OCI-LY7 (cell line): ENCODE measurements at regions not wholly inside any gene's neighbourhood (a gene's known extent, or its start where the extent isn't known, plus 50 kb on each side); places are given as distances from the start of the nearest gene placed in this dataset.

ENCODE experiments used
- BruUV-seq: library from RNA; stranded (reverse); fragments of 400-500 nt; replicated peaks from 2 replicates; lab custom pipeline; 2021; lab: Mats Ljungman, UMichigan
- CTCF ChIA-PET: fragments of 300-600 bp; sonication (Branson Sonifier 250); formaldehyde crosslinking; loops from one replicate; lab custom pipeline; 2022; ENCODE audit warnings: antibody characterized with exemption; ENCODE audit not compliant: unreplicated experiment; lab: Charles Lee
- POLR2A ChIA-PET: fragments of 300-600 bp; sonication (Branson Sonifier 250); formaldehyde crosslinking; loops from one replicate; lab custom pipeline; 2022; ENCODE audit warnings: antibody characterized with exemption; lab: Charles Lee
- DNase-seq: peaks from one replicate; pipeline ENCODE4 v3.0.0-alpha.2; 2015; ENCODE audit warnings: low spot score
- H2AFZ ChIP-seq: fragments of 200-600 bp; sonication (generic), shearing (Covaris generic); 2 replicates; pipeline ENCODE4 v1.6.1; 2014; ENCODE audit warnings: mild to moderate bottlenecking, antibody characterized with exemption, low read length, moderate library complexity
- H3K27ac ChIP-seq: fragments of 200-600 bp; sonication (generic); 2 replicates; pipeline ENCODE4 v1.5.1; 2014; ENCODE audit warnings: mixed run types, low read depth, mild to moderate bottlenecking, moderate library complexity, low read length, inconsistent platforms; ENCODE audit not compliant: poor library complexity, severe bottlenecking
- H3K36me3 ChIP-seq: fragments of 200-600 bp; sonication (generic); 2 replicates; pipeline ENCODE4 v1.6.1; 2014; ENCODE audit warnings: mild to moderate bottlenecking, antibody characterized with exemption, low read length, moderate library complexity, mixed read lengths; ENCODE audit not compliant: insufficient read depth
- H3K4me1 ChIP-seq: fragments of 200-600 bp; sonication (generic); 2 replicates; pipeline ENCODE4 v1.5.1; 2014; ENCODE audit warnings: mild to moderate bottlenecking, low read length; ENCODE audit not compliant: insufficient read depth, poor library complexity, severe bottlenecking
- H3K4me2 ChIP-seq: fragments of 200-600 bp; sonication (generic); 2 replicates; pipeline ENCODE4 v1.6.1; 2014; ENCODE audit warnings: mild to moderate bottlenecking, low read length
- H3K4me3 ChIP-seq: fragments of 200-600 bp; sonication (generic); 2 replicates; pipeline ENCODE4 v1.5.1; 2014; ENCODE audit warnings: mild to moderate bottlenecking, low read depth, low read length; ENCODE audit not compliant: poor library complexity, severe bottlenecking
- H3K79me2 ChIP-seq: fragments of 200-600 bp; sonication (generic); 2 replicates; pipeline ENCODE4 v1.6.1; 2016; ENCODE audit warnings: low read depth, mild to moderate bottlenecking, low read length, moderate library complexity, mixed read lengths; ENCODE audit not compliant: insufficient read depth
- H3K9me2 ChIP-seq: fragments of 200-600 bp; sonication (generic); 2 replicates; pipeline ENCODE4 v1.6.1; 2016; ENCODE audit warnings: mild to moderate bottlenecking, low read length, mixed read lengths; ENCODE audit not compliant: insufficient read depth
- H3K9me3 ChIP-seq: fragments of 200-600 bp; sonication (generic); 2 replicates; pipeline ENCODE4 v1.6.1; 2014; ENCODE audit warnings: mild to moderate bottlenecking, mixed run types, low read length, mixed read lengths
- H4K20me1 ChIP-seq: fragments of 200-600 bp; sonication (generic); 2 replicates; pipeline ENCODE4 v1.6.1; 2014; ENCODE audit warnings: mild to moderate bottlenecking, antibody characterized with exemption, low read length, moderate library complexity, mixed read lengths; ENCODE audit not compliant: insufficient read depth
- CTCF ChIP-seq: fragments of 200-600 bp; sonication (generic); conservative IDR thresholded peaks from 2 replicates; pipeline ENCODE4 v1.5.1; 2014; ENCODE audit warnings: mild to moderate bottlenecking, antibody characterized with exemption, low read length, moderate library complexity, mixed read lengths
- EZH2phosphoT487 ChIP-seq: fragments of 200-600 bp; sonication (generic); IDR thresholded peaks from 2 replicates; pipeline ENCODE4 v1.6.1; 2018; ENCODE audit warnings: low read depth, borderline replicate concordance, mild to moderate bottlenecking, mixed run types, antibody characterized with exemption, low read length, moderate library complexity, mixed read lengths
- intact Hi-C: fragments of 100-400 bp; cut with micrococcal nuclease; formaldehyde crosslinking; loops from one replicate; pipeline ENCODE4 v1.10.0; 2022; ENCODE audit not compliant: unreplicated experiment

GRCh38 chr1:83794384-83794783, 204.5 kb downstream of the TTLL7 start:
- Histone ChIP-seq H3K4me3 (no peak overlapping the region), H3K27ac (no peak overlapping the region), H3K79me2 (no peaks in the 10 kb centered on the region), H3K4me2 (no peak overlapping the region), H2AFZ (no peak overlapping the region), H3K9me3 (no peaks in the 10 kb centered on the region), H3K4me1 (no peaks in the 10 kb centered on the region), H3K36me3 (no peaks in the 10 kb centered on the region), H3K9me2 (no peaks in the 10 kb centered on the region), H4K20me1 (no peaks in the 10 kb centered on the region)
- no TSS peak for BruUV-seq
- no peak for DNase-seq
- intact Hi-C loops: no loop called here
- CTCF ChIA-PET: no interaction called here
- POLR2A ChIA-PET: no interaction called here
- TF ChIP-seq CTCF (no peak), EZH2phosphoT487 (no peak)

- DNase-seq: no peak
- H2AFZ ChIP-seq: no peak overlapping the region
- ChIA-PET POLR2A (interaction anchor here (0.7 to 1.2 kb wide), 2 partner anchors 23 to 237 kb away, joined by 3 to 4 read pairs; no protein-coding TSS in a partner anchor), CTCF (no interaction called here)
- no peaks in the 10 kb centered on the region for H4K20me1 ChIP-seq
- H3K4me2 ChIP-seq: no peak overlapping the region
- H3K27ac ChIP-seq: no peak overlapping the region
- no peaks in the 10 kb centered on the region for H3K9me3 ChIP-seq
- BruUV-seq: no TSS peak
- intact Hi-C loops: no loop called here
- H3K4me3 ChIP-seq: no peak overlapping the region
- H3K4me1 ChIP-seq: no peaks in the 10 kb centered on the region
- H3K79me2 ChIP-seq: no peaks in the 10 kb centered on the region
- H3K36me3 ChIP-seq: no peaks in the 10 kb centered on the region
- no peak for TF ChIP-seq EZH2phosphoT487
- TF ChIP-seq CTCF: no peak
- no peaks in the 10 kb centered on the region for H3K9me2 ChIP-seq
These were observed 207.0 kb downstream of the TTLL7 start for GRCh38 chr1:83791821-83792437.

GRCh38 chr1:83790446-83790845, 208.5 kb downstream of the TTLL7 start:
- H2AFZ ChIP-seq: no peak overlapping the region
- no peaks in the 10 kb centered on the region; the same call in 1 of the 2 replicates for H3K9me2 ChIP-seq
- no peaks in the 10 kb centered on the region for H3K9me3 ChIP-seq
- no peak overlapping the region for H3K4me2 ChIP-seq
- BruUV-seq: no TSS peak
- H3K4me3 ChIP-seq: no peak overlapping the region
- POLR2A ChIA-PET: no interaction called here
- H4K20me1 ChIP-seq: no peaks in the 10 kb centered on the region
- DNase-seq: no peak
- CTCF ChIA-PET: no interaction called here
- no peak for TF ChIP-seq EZH2phosphoT487
- TF ChIP-seq CTCF: no peak
- H3K4me1 ChIP-seq: no peaks in the 10 kb centered on the region
- intact Hi-C loops: no loop called here
- H3K27ac ChIP-seq: no peak overlapping the region
- no peaks in the 10 kb centered on the region for H3K79me2 ChIP-seq
- H3K36me3 ChIP-seq: no peaks in the 10 kb centered on the region
